ENCODE measurements at regions not wholly inside any gene's neighbourhood (a gene's known extent, or its start where the extent isn't known, plus 50 kb on each side); places are given as distances from the start of the nearest gene placed in this dataset.
"Not testable (repeated sequence)": the region's sequence is repeated elsewhere in the genome, so short reads cannot be mapped to it uniquely, and the experiment has no call there.

DNA sequence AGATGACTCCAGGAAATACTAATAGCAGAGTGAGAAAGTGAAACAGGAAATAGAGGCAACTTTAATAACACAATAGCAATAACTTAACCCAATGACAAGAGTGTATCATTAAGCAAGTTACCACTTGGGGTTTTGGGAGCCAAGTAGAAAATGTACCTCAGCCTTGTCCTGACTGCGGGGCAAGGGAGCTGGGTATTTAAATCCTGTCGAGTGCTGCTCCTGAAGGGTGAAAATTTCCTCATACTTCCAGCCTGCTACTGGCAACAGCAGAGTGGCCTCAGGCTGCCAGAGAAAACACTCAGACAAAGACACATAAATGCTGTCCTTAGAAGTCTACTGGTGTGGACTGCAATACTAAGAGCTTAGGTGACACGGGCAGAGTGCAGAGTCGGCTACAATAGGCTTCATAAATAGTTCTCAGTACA lies 112.5 kb upstream of the EMB start:
- TF ChIP-seq CTCF (conservative IDR thresholded peaks at IDR 0.05; ENCODE audit: control insufficient read depth, insufficient read depth, low read depth, low read length): no peak
- H3K4me3 ChIP-seq (ENCODE audit: control insufficient read depth, low read depth, low read length): no peak overlapping the region
- DNase-seq (ENCODE audit: low read depth): no peak

GRCh38 chr5:50558640-50559039 lies 107.8 kb upstream of the PARP8 start:
- not testable (repeated sequence) for DNase-seq (ENCODE audit: low read depth); H3K4me3 ChIP-seq (ENCODE audit: control insufficient read depth, low read depth, low read length)

DNA sequence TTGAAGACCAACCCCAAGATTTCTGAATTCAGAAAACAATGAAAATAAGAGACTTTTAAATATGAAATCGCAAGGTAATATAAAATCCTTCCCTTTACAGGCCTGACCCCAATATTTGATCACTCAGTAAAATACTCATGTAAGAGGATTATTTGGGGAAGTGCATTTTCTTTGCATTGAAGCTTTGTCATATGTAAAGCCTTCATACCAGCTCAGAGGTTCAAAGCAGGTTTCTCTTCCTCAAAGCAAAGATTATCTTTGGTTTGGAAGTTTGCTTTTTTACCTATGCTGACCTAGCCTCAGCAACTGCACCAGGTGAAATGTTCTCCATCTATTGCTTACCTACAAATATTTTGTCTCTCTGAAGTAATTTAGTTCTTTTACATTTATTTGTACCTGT lies 106.5 kb upstream of the PARP8 start:
- TF ChIP-seq CTCF (conservative IDR thresholded peaks at IDR 0.05; ENCODE audit: control insufficient read depth, insufficient read depth, low read depth, low read length): no peak
- H3K4me3 ChIP-seq (ENCODE audit: control insufficient read depth, low read depth, low read length): no peak overlapping the region
- no peak for DNase-seq (ENCODE audit: low read depth)

GRCh38 chr5:50562694-50563093 lies 103.7 kb upstream of the PARP8 start:
- DNase-seq (ENCODE audit: low read depth): no peak
- TF ChIP-seq CTCF (conservative IDR thresholded peaks at IDR 0.05; ENCODE audit: control insufficient read depth, insufficient read depth, low read depth, low read length): no peak

DNA sequence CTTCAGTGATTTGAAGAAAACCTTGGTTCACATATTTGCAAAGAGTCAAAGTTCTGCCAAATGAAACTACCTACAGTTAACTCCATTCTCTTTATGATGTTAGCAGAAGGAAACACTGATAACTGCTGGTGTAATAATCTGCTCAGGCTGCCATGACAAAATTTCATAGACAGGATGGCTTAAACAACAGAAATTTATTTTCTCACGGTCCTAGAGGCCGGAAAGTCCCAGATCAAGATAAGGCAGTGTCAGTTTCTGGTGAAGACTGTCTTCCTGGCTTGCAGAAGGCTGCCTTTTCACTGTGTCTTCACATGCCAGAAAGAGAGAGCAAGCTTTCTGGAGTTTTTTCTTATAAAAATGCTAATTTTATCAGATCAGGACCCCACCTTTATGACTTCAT lies 102.4 kb upstream of the PARP8 start:
- TF ChIP-seq CTCF (conservative IDR thresholded peaks at IDR 0.05; ENCODE audit: control insufficient read depth, insufficient read depth, low read depth, low read length): no peak
- no peak for DNase-seq (ENCODE audit: low read depth)
- H3K4me3 ChIP-seq (ENCODE audit: control insufficient read depth, low read depth, low read length): no peak overlapping the region

More at GRCh38 chr5:50562694-50563093, 103.7 kb upstream of the PARP8 start:
- H3K4me3 ChIP-seq (ENCODE audit: control insufficient read depth, low read depth, low read length): no peak overlapping the region

DNA sequence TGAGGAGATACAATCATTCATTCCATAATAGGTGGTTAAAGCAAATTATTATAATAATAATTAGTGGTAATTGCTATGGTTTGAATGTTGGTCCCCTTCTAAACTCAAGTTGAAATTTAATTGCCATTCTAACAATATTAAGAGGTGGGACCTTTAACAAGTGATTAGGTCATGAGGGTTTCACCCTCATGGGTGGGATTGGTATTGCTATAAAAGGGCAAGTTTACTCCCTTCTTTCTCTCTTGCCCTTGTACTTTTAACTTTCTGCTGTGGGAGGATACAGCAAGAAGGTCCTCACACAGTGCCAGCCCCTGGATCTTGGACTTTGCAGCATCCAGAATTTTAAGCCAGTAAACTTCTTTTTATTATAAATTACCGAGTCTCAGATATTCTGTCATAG lies 101.9 kb upstream of the PARP8 start:
- H3K4me3 ChIP-seq (ENCODE audit: control insufficient read depth, low read depth, low read length): no peak overlapping the region
- no peak for DNase-seq (ENCODE audit: low read depth)
- TF ChIP-seq CTCF (conservative IDR thresholded peaks at IDR 0.05; ENCODE audit: control insufficient read depth, insufficient read depth, low read depth, low read length): no peak

DNA sequence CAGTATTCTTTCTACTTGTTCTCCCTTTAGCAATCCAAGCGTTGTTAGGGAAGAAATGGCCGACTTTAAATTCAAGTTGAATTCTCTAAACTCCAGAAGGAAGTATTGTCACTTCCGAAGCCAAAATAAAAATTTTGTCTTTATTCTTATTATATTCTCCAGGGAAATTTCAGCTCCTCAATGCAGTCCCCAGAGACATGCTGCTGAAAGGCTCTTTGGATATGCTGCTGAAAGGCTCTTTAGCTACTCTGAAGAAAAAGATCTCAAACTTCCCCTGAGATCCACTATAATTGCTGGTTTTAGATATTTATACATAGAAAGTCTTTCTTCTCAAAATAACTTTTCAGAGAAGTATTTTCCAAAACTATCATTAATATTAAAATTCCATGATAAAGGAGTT lies 92.3 kb upstream of the PARP8 start:
- TF ChIP-seq CTCF (conservative IDR thresholded peaks at IDR 0.05; ENCODE audit: control insufficient read depth, insufficient read depth, low read depth, low read length): no peak
- no peak overlapping the region for H3K4me3 ChIP-seq (ENCODE audit: control insufficient read depth, low read depth, low read length)
- DNase-seq (ENCODE audit: low read depth): no peak

All from fibroblast of mammary gland (primary cell).